ENCODE measurements at regions not wholly inside any gene's neighbourhood (a gene's known extent, or its start where the extent isn't known, plus 50 kb on each side); places are given as distances from the start of the nearest gene placed in this dataset.

DNA sequence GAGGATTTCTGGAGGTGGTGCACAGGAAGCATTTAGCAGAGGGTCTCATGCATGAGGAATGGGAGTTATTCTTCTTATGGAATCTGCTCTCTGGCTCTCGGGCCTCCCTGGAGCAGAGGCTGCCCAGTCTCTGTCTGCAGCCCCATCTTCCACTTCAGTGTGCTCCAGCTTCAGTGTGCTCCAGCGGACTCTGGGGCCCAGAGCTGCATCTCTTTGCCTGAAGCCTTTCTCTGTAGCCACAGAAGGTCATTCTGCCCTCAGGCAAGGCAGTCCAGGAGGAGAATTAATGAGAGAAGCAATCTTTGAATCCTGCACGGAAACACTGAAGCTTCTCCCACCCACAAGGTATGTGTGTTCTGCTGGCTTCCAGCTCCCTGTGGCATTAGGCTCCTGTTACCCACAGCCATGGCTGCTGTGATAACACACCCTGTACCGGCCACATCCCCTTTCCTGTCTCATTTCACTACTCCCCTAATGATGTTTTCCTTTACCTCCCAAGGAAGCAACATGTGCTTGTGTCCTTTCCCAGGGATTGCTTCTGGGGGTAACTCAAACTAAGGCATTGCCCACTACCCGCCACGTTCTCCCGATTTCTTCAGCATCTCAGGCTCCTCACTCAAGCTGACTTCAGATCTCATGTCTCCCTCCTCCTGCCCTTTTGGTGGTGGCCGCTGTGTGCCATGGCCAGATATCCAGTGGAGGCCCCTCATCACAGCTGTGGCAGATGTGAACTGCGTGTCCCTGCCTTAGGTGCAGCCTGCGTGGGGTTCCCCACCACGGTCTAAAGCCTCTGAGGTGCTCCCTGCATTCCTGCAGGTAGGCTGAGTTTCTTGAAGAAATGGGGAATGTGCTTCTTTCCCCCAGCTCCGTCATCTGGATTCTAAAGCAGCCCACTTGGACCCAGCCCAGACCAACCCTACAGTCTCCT is 181.2 kb upstream of the GALNT2 start:
- no peak for TF ChIP-seq CTCF (conservative IDR thresholded peaks at IDR 0.05)
- no peak for TF ChIP-seq ZFX (IDR thresholded peaks at IDR 0.05)
